Vagina (tissue), 2 donors: ENCODE measurements at regions not wholly inside any gene's neighbourhood (a gene's known extent, or its start where the extent isn't known, plus 50 kb on each side); places are given as distances from the start of the nearest gene placed in this dataset.

Experiments
- CTCF ChIP-seq, 3 experiments: fragments of 450-650 bp in 2 of 3; fragments of 200-600 bp in 1 of 3; sonication (generic) in 1 of 3; IDR thresholded peaks; one replicate each; pipeline ENCODE4 v1.5.1; 2017 to 2019; ENCODE audit warnings: antibody characterized with exemption in 3 of 3, mild to moderate bottlenecking in 2 of 3, moderate library complexity in 2 of 3
- POLR2A ChIP-seq, 2 donors: fragments of 450-650 bp; IDR thresholded peaks; one replicate each; pipeline ENCODE4 v1.6.1; 2017; ENCODE audit warnings: antibody characterized with exemption in 2 of 2, mild to moderate bottlenecking in 2 of 2, moderate library complexity in 2 of 2
- POLR2AphosphoS5 ChIP-seq, 2 donors: sonication (generic); formaldehyde crosslinking; IDR thresholded peaks; one replicate each; pipeline ENCODE4 v1.9.0; 2017; ENCODE audit warnings: antibody characterized with exemption in 2 of 2, mild to moderate bottlenecking in 2 of 2, low read depth in 1 of 2; ENCODE audit not compliant: insufficient read depth in 1 of 2

- TF ChIP-seq CTCF (IDR thresholded peaks at IDR 0.05): no peak
- TF ChIP-seq POLR2AphosphoS5 (IDR thresholded peaks at IDR 0.05; ENCODE audit: insufficient read depth in 1 of 2, low read depth in 1 of 2): no peak
- no peak for TF ChIP-seq POLR2A (IDR thresholded peaks at IDR 0.05)
These were observed 379.1 kb upstream of the SMC2 start for GRCh38 chr9:103714992-103715391.
